Adipocyte (in vitro differentiated cells): ENCODE measurements at regions not wholly inside any gene's neighbourhood (a gene's known extent, or its start where the extent isn't known, plus 50 kb on each side); places are given as distances from the start of the nearest gene placed in this dataset.

Experiments
- DNase-seq: peaks from one replicate; pipeline ENCODE4 v3.0.0-alpha.2; 2015; ENCODE audit warnings: low read depth
- H3K27me3 ChIP-seq: replicated peaks from 2 replicates; pipeline ENCODE4 v1.7.0; 2013; ENCODE audit warnings: mild to moderate bottlenecking, low read length, moderate library complexity; ENCODE audit not compliant: control insufficient read depth, insufficient read depth
- H3K36me3 ChIP-seq: 2 replicates; pipeline ENCODE4 v1.7.0; 2013; ENCODE audit warnings: low read length, mild to moderate bottlenecking, moderate library complexity; ENCODE audit not compliant: control insufficient read depth, insufficient read depth, severe bottlenecking
- H3K4me1 ChIP-seq: 2 replicates; pipeline ENCODE4 v1.7.0; 2013; ENCODE audit warnings: mild to moderate bottlenecking, low read length, moderate library complexity; ENCODE audit not compliant: control insufficient read depth, insufficient read depth
- H3K4me3 ChIP-seq: 2 replicates; pipeline ENCODE4 v1.7.0; 2013; ENCODE audit warnings: mild to moderate bottlenecking, low read length, moderate library complexity
- H3K9ac ChIP-seq: 2 replicates; pipeline ENCODE4 v1.7.0; 2013; ENCODE audit warnings: mild to moderate bottlenecking, low read length, moderate library complexity
- H3K9me3 ChIP-seq: 2 replicates; pipeline ENCODE4 v1.7.0; 2013; ENCODE audit warnings: mild to moderate bottlenecking, low read length, moderate library complexity; ENCODE audit not compliant: control insufficient read depth

DNA sequence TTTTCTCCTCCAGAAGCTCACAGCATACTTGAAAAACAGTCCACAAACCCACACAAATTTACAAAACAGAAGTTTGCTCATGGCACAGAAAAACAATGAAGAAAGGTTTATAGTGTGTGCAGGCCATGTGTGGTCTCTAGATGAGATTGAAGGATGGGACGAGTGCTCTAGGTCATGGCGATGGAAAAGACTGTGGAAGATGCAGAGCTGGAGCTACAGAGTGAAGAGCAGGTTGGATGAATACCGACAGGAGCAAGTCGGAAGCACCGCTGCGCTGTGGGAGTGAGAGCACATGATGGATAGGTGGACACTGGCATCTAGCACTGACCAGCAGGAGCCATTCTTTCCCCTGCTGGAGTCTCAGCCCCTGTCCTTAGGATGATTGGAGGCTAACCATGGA lies 534.7 kb upstream of the RAB6C start:
- Histone ChIP-seq H3K27me3 (peaks cover 6% of the 10 kb centered on the region), H3K4me1 (no peaks in the 10 kb centered on the region), H3K36me3 (no peaks in the 10 kb centered on the region), H3K9me3 (no peaks in the 10 kb centered on the region), H3K4me3 (no peak overlapping the region), H3K9ac (no peak overlapping the region)
- no peak for DNase-seq

GRCh38 chr2:129456691-129457090 lies 522.8 kb upstream of the RAB6C start:
- H3K4me1 ChIP-seq, result no peaks in the 10 kb centered on the region
- H3K9me3 ChIP-seq, result no peaks in the 10 kb centered on the region
- no peak overlapping the region for H3K9ac ChIP-seq
- H3K27me3 ChIP-seq, result peaks cover 5% of the 10 kb centered on the region
- H3K36me3 ChIP-seq, result no peaks in the 10 kb centered on the region
- no peak for DNase-seq
- no peak overlapping the region for H3K4me3 ChIP-seq

GRCh38 chr2:129457277-129457818 lies 522.1 kb upstream of the RAB6C start:
- H3K9ac ChIP-seq, result no peak overlapping the region
- H3K27me3 ChIP-seq, result peaks cover 5% of the 10 kb centered on the region
- H3K9me3 ChIP-seq, result no peaks in the 10 kb centered on the region
- no peaks in the 10 kb centered on the region for H3K36me3 ChIP-seq
- H3K4me3 ChIP-seq, result no peak overlapping the region
- no peak for DNase-seq
- no peaks in the 10 kb centered on the region for H3K4me1 ChIP-seq

GRCh38 chr2:129458006-129458405 lies 521.5 kb upstream of the RAB6C start:
- H3K27me3 ChIP-seq, result peaks cover 5% of the 10 kb centered on the region
- H3K9ac ChIP-seq, result no peak overlapping the region
- H3K9me3 ChIP-seq, result no peaks in the 10 kb centered on the region
- H3K4me1 ChIP-seq, result no peaks in the 10 kb centered on the region
- no peaks in the 10 kb centered on the region for H3K36me3 ChIP-seq
- DNase-seq, result no peak
- no peak overlapping the region for H3K4me3 ChIP-seq

DNA sequence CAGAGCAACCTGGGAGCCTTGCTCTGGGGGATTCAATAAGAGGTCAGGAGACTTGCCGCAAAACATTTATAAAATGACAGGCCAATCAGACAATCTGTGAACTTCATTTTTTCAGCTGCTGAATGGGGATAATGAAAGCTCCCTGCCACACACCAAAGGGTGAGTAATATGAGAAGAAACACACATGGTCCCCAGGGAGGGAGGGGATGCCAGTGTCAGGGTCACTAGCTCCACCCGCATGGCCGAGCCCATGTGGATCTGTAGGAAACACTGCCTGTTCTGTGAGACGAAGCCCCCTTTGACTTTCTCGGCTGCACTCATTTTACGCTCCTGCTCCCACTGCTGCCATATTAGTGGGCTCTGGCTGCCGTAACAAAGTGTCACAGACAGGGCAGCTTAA lies 521.0 kb upstream of the RAB6C start:
- H3K9ac ChIP-seq, result no peak overlapping the region
- H3K36me3 ChIP-seq, result no peaks in the 10 kb centered on the region
- DNase-seq, result no peak
- no peaks in the 10 kb centered on the region for H3K9me3 ChIP-seq
- no peak overlapping the region for H3K4me3 ChIP-seq
- peaks cover 5% of the 10 kb centered on the region for H3K27me3 ChIP-seq
- H3K4me1 ChIP-seq, result no peaks in the 10 kb centered on the region

- Histone ChIP-seq H3K4me3 (no peak overlapping the region), H3K9me3 (no peaks in the 10 kb centered on the region), H3K4me1 (no peaks in the 10 kb centered on the region), H3K27me3 (peaks cover 5% of the 10 kb centered on the region), H3K36me3 (no peaks in the 10 kb centered on the region), H3K9ac (no peak overlapping the region)
- DNase-seq, result no peak
These were observed 520.1 kb upstream of the RAB6C start for GRCh38 chr2:129459200-129459876.

DNA sequence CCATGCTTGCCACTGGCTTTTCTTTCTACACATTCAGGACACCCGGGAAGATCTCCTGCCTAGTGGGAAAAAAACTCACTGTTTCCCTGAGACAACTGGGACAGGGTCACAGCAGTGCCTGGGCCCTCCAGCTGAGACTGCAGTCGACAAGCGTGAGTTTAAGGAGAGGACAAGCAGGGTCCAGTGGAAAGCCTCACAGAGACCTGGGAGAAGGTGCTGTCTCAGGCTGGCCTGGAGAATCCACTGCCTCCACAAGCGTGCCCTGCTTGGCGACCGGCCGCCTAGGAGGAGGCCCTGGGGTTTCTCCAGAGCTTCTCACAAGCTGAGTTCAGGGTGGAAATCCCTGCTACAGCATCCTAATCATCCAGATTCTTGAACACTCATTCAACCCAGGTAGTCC lies 519.6 kb upstream of the RAB6C start:
- H3K27me3 ChIP-seq, result peaks cover 5% of the 10 kb centered on the region
- DNase-seq, result no peak
- H3K36me3 ChIP-seq, result no peaks in the 10 kb centered on the region
- no peaks in the 10 kb centered on the region for H3K9me3 ChIP-seq
- no peaks in the 10 kb centered on the region for H3K4me1 ChIP-seq
- no peak overlapping the region for H3K4me3 ChIP-seq
- no peak overlapping the region for H3K9ac ChIP-seq

DNA sequence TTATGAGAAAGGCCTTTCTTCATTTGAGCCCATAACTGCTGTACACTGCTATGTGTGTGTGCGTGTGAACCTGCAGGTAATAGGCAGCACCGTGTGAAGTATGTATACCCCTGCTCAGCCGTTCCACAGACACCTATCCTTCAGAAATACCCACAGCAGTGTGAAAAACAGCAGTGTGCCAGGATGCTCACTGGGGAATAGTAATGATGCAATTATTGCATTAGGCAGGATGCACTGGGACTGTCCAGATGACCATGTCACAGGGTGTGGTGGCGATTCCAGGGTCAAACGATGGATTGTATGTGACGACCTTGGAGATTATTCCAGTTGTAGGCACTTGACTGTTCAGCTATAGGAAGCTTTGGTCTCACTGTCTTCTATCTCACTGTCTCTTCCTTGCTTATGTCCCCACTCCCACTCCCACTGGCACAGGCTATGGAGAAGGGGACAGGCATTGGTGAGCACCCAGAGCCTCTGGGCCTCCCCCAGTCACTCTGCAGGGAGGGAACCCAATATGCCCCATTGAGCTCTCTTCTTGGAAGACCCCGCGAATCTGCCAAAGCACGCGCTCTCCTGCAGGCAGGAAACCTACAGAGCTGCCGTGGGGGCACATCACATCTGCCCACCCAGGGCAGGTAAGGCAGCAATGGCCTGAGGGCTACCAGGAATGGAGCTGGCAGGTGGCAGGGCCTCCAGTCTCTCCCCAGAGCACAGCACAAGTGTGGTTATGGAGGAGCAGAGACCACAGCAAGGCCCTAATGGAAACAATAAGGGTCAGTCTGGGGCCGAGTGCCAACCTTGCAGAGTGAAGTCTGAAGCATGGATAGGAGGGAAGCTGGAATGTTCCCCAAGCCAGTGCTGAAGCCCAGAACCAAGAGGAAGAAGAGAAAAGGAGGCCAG lies 518.9 kb upstream of the RAB6C start:
- Histone ChIP-seq H3K4me3 (no peak overlapping the region), H3K9ac (no peak overlapping the region), H3K9me3 (no peaks in the 10 kb centered on the region), H3K4me1 (no peaks in the 10 kb centered on the region), H3K36me3 (no peaks in the 10 kb centered on the region), H3K27me3 (peaks cover 5% of the 10 kb centered on the region)
- no peak for DNase-seq

- no peak overlapping the region for H3K9ac ChIP-seq
- H3K36me3 ChIP-seq, result no peaks in the 10 kb centered on the region
- no peaks in the 10 kb centered on the region for H3K4me1 ChIP-seq
- peaks cover 2% of the 10 kb centered on the region for H3K27me3 ChIP-seq
- H3K9me3 ChIP-seq, result peaks cover 3% of the 10 kb centered on the region
- H3K4me3 ChIP-seq, result no peak overlapping the region
- no peak for DNase-seq
These were observed 517.1 kb upstream of the RAB6C start for GRCh38 chr2:129462349-129462748.

GRCh38 chr2:129462967-129463366 lies 516.5 kb upstream of the RAB6C start:
- no peak for DNase-seq
- Histone ChIP-seq H3K9me3 (peaks cover 3% of the 10 kb centered on the region), H3K4me3 (no peak overlapping the region), H3K4me1 (no peaks in the 10 kb centered on the region), H3K9ac (no peak overlapping the region), H3K36me3 (no peaks in the 10 kb centered on the region), H3K27me3 (peaks cover 2% of the 10 kb centered on the region)

- no peaks in the 10 kb centered on the region for H3K4me1 ChIP-seq
- DNase-seq, result no peak
- H3K36me3 ChIP-seq, result no peaks in the 10 kb centered on the region
- no peak overlapping the region for H3K9ac ChIP-seq
- peaks cover 2% of the 10 kb centered on the region for H3K27me3 ChIP-seq
- peaks cover 3% of the 10 kb centered on the region for H3K9me3 ChIP-seq
- no peak overlapping the region for H3K4me3 ChIP-seq
These were observed 515.4 kb upstream of the RAB6C start for GRCh38 chr2:129464036-129464435.
